Glutamatergic neuron (in vitro differentiated cells): ENCODE measurements at regions not wholly inside any gene's neighbourhood (a gene's known extent, or its start where the extent isn't known, plus 50 kb on each side); places are given as distances from the start of the nearest gene placed in this dataset.
A peak's percentile ranks its signal among the peaks of the same experiment; 100 is the strongest.

Experiments
- DNase-seq: peaks from one replicate; pipeline ENCODE4 v3.0.0; 2022
- H3K27ac Mint-ChIP-seq: one replicate; pipeline ENCODE4 v1.8.0; 2020; ENCODE audit warnings: mild to moderate bottlenecking, mixed read lengths, inconsistent platforms; ENCODE audit not compliant: unreplicated experiment
- H3K27me3 Mint-ChIP-seq: one replicate; pipeline ENCODE4 v1.8.0; 2020; ENCODE audit warnings: mild to moderate bottlenecking, moderate library complexity, mixed read lengths, inconsistent platforms; ENCODE audit not compliant: unreplicated experiment
- H3K36me3 Mint-ChIP-seq: one replicate; pipeline ENCODE4 v1.8.0; 2020; ENCODE audit warnings: mild to moderate bottlenecking, mixed read lengths, inconsistent platforms; ENCODE audit not compliant: unreplicated experiment
- H3K4me1 Mint-ChIP-seq: one replicate; pipeline ENCODE4 v1.8.0; 2020; ENCODE audit warnings: mild to moderate bottlenecking, low read depth, mixed read lengths, inconsistent platforms; ENCODE audit not compliant: unreplicated experiment
- H3K4me3 Mint-ChIP-seq: one replicate; pipeline ENCODE4 v1.8.0; 2020; ENCODE audit warnings: mild to moderate bottlenecking, mixed read lengths, inconsistent platforms; ENCODE audit not compliant: unreplicated experiment
- H3K9me3 Mint-ChIP-seq: one replicate; pipeline ENCODE4 v1.8.0; 2020; ENCODE audit warnings: mild to moderate bottlenecking, moderate library complexity, mixed read lengths, inconsistent platforms; ENCODE audit not compliant: unreplicated experiment
- TF ChIP-seq, protein P1 (sequence below): fragments of 200-600 bp; sonication (generic); IDR thresholded peaks from one replicate; pipeline ENCODE4 v1.5.0; 2021; ENCODE audit not compliant: partially characterized antibody, unreplicated experiment

DNA sequence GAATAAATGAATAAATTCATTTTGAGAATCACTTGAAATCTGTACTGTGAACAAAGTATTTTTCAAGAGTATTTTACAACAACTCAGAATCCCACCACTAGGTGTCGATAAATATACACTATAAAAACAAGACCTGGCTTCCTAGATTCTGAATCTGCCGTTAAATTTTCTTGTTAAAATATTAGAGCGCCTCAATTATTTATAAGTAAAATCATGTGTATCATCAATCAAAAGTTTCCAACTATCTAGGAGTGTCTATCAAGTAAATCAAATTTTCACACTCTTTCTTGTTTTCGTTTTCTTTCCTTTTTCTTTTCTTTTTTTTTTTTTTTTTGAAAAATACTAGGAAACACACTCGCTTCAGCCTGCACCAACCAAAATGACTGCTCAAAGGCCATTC is 179.2 kb upstream of the DCN start:
- Mint-ChIP-seq H3K4me3 (no peak overlapping the region), H3K9me3 (no peaks in the 10 kb centered on the region), H3K27ac (no peak overlapping the region), H3K4me1 (peaks cover 3% of the 10 kb centered on the region), H3K36me3 (no peaks in the 10 kb centered on the region), H3K27me3 (no peaks in the 10 kb centered on the region)
- TF ChIP-seq, protein P1, sequence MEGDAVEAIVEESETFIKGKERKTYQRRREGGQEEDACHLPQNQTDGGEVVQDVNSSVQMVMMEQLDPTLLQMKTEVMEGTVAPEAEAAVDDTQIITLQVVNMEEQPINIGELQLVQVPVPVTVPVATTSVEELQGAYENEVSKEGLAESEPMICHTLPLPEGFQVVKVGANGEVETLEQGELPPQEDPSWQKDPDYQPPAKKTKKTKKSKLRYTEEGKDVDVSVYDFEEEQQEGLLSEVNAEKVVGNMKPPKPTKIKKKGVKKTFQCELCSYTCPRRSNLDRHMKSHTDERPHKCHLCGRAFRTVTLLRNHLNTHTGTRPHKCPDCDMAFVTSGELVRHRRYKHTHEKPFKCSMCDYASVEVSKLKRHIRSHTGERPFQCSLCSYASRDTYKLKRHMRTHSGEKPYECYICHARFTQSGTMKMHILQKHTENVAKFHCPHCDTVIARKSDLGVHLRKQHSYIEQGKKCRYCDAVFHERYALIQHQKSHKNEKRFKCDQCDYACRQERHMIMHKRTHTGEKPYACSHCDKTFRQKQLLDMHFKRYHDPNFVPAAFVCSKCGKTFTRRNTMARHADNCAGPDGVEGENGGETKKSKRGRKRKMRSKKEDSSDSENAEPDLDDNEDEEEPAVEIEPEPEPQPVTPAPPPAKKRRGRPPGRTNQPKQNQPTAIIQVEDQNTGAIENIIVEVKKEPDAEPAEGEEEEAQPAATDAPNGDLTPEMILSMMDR: peak; percentile 87
- DNase-seq: no peak

DNA sequence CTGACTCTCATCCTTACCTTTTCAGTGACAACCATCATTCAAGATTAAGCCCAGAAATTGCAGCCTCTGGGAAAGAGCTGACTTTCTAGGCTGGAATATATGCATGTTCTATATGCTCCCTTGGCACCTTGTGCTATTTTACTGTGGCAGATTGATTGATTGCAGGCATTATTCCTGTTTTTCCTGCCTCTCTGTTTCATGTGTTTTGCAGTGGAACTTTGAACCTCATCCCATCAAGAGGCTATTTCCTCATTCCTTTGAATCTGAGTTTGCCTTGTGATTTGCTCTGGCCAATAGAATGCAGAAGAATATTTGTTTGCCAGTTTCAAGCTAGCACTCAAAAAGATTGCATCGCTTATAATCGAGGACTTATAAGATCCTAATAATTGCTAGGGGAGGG is 174.8 kb upstream of the DCN start:
- Mint-ChIP-seq H3K9me3 (no peaks in the 10 kb centered on the region), H3K27me3 (no peaks in the 10 kb centered on the region), H3K36me3 (no peaks in the 10 kb centered on the region), H3K4me3 (no peak overlapping the region), H3K4me1 (peaks cover 3% of the 10 kb centered on the region), H3K27ac (no peak overlapping the region)
- DNase-seq: no peak
- TF ChIP-seq, protein P1: no peak

GRCh38 chr12:91356405-91356804 is 173.8 kb upstream of the DCN start:
- no peak for DNase-seq
- H3K4me3 Mint-ChIP-seq: no peak overlapping the region
- no peaks in the 10 kb centered on the region for H3K9me3 Mint-ChIP-seq
- peaks cover 3% of the 10 kb centered on the region for H3K4me1 Mint-ChIP-seq
- H3K27me3 Mint-ChIP-seq: no peaks in the 10 kb centered on the region
- no peaks in the 10 kb centered on the region for H3K36me3 Mint-ChIP-seq
- TF ChIP-seq, protein P1: no peak
- H3K27ac Mint-ChIP-seq: no peak overlapping the region

GRCh38 chr12:91355150-91356006 is 172.8 kb upstream of the DCN start:
- DNase-seq: peak; percentile 72
- TF ChIP-seq, protein P1: peak; percentile 70
- Mint-ChIP-seq H3K4me3 (no peak overlapping the region), H3K27ac (peak overlapping the region; percentile 57), H3K9me3 (no peaks in the 10 kb centered on the region), H3K36me3 (no peaks in the 10 kb centered on the region), H3K4me1 (peaks cover 3% of the 10 kb centered on the region), H3K27me3 (no peaks in the 10 kb centered on the region)

DNA sequence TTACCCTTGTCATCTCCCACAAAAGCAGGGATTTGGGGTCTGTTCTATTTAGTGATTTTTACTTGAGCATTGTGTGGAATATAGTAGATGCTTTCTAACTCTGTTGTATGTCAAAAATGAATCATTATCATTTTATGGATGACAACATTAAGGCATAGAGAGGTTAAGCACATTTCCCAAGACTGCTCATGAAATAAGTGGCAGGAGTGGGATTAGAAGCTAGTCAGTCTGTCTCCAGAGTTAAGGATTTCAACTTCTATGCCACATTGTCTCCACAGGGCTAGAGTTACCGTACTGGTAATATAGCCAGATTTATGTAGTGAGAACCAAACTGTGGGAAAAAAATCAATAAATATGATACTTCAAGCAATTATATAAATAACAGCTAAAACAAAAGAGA is 170.6 kb upstream of the DCN start:
- TF ChIP-seq, protein P1: no peak
- no peaks in the 10 kb centered on the region for H3K36me3 Mint-ChIP-seq
- no peaks in the 10 kb centered on the region for H3K9me3 Mint-ChIP-seq

More for the DNA sequence above, 170.6 kb upstream of the DCN start:
- Mint-ChIP-seq H3K27me3 (no peaks in the 10 kb centered on the region), H3K4me3 (no peak overlapping the region), H3K27ac (no peak overlapping the region), H3K4me1 (peaks cover 3% of the 10 kb centered on the region)
- no peak for DNase-seq
